Neuronal stem cell (in vitro differentiated cells): ENCODE measurements at regions not wholly inside any gene's neighbourhood (a gene's known extent, or its start where the extent isn't known, plus 50 kb on each side); places are given as distances from the start of the nearest gene placed in this dataset.

Experiments used
- DNase-seq: peaks from one replicate; pipeline ENCODE4 v3.0.0-alpha.2; 2013; ENCODE audit warnings: low spot score
- H2AFZ ChIP-seq: one replicate; pipeline ENCODE4 v1.6.1; 2013; ENCODE audit warnings: mild to moderate bottlenecking, low read length, inconsistent platforms
- H2AK5ac ChIP-seq: 2 replicates; pipeline ENCODE4 v1.6.1; 2013; ENCODE audit warnings: low read depth, mild to moderate bottlenecking, inconsistent platforms, low read length, moderate library complexity, mixed read lengths
- H2BK120ac ChIP-seq: 2 replicates; pipeline ENCODE4 v1.6.1; 2013; ENCODE audit warnings: low read depth, mild to moderate bottlenecking, inconsistent platforms, low read length, moderate library complexity, mixed read lengths
- H2BK12ac ChIP-seq: one replicate; pipeline ENCODE4 v1.6.1; 2013; ENCODE audit warnings: low read length, inconsistent platforms
- H2BK15ac ChIP-seq: 2 replicates; pipeline ENCODE4 v1.6.1; 2013; ENCODE audit warnings: mild to moderate bottlenecking, low read length, inconsistent platforms, mixed read lengths
- H2BK5ac ChIP-seq: one replicate; pipeline ENCODE4 v1.6.1; 2013; ENCODE audit warnings: inconsistent platforms, mild to moderate bottlenecking, low read length, moderate library complexity
- H3K14ac ChIP-seq: one replicate; pipeline ENCODE4 v1.6.1; 2013; ENCODE audit warnings: low read length, inconsistent platforms
- H3K18ac ChIP-seq: 2 replicates; pipeline ENCODE4 v1.6.1; 2013; ENCODE audit warnings: low read length, inconsistent platforms
- H3K23ac ChIP-seq: 2 replicates; pipeline ENCODE4 v1.6.1; 2013; ENCODE audit warnings: low read depth, mild to moderate bottlenecking, mixed read lengths, low read length, inconsistent platforms; ENCODE audit not compliant: poor library complexity
- H3K27ac ChIP-seq: replicated peaks from 3 replicates; pipeline ENCODE4 v1.5.1; 2013; ENCODE audit warnings: low read length, inconsistent platforms
- H3K27me3 ChIP-seq, 3 experiments: 2 replicates each; pipeline ENCODE4 v1.6.1; 2013; ENCODE audit warnings: low read length in 3 of 3, mild to moderate bottlenecking in 2 of 3, inconsistent platforms in 1 of 3, low read depth in 1 of 3, mixed read lengths in 1 of 3, moderate library complexity in 1 of 3; ENCODE audit not compliant: control insufficient read depth in 3 of 3, insufficient read depth in 3 of 3
- H3K36me3 ChIP-seq, 2 donors: replicated peaks in 1 of 2; 2 replicates each; pipeline ENCODE4 v1.6.1; 2013; ENCODE audit warnings: low read length in 2 of 2; ENCODE audit not compliant: control insufficient read depth in 2 of 2, insufficient read depth in 2 of 2
- H3K4ac ChIP-seq: 2 replicates; pipeline ENCODE4 v1.6.1; 2013; ENCODE audit warnings: inconsistent platforms, mild to moderate bottlenecking, low read length, moderate library complexity
- H3K4me1 ChIP-seq, 2 donors: 1 replicate in 1 of 2; 2 replicates in 1 of 2; pipeline ENCODE4 v1.6.1; 2013; ENCODE audit warnings: low read length in 2 of 2, low read depth in 1 of 2; ENCODE audit not compliant: control insufficient read depth in 2 of 2, insufficient read depth in 1 of 2
- H3K4me2 ChIP-seq: one replicate; pipeline ENCODE4 v1.6.1; 2013; ENCODE audit warnings: mild to moderate bottlenecking, low read length, inconsistent platforms; ENCODE audit not compliant: insufficient read depth, poor library complexity, severe bottlenecking
- H3K4me3 ChIP-seq, 2 donors: 2 replicates each; pipeline ENCODE4 v1.5.1; 2013; ENCODE audit warnings: low read length in 2 of 2, mild to moderate bottlenecking in 2 of 2, inconsistent platforms in 1 of 2, moderate library complexity in 1 of 2
- H3K79me1 ChIP-seq: one replicate; pipeline ENCODE4 v1.6.1; 2013; ENCODE audit warnings: low read depth, mild to moderate bottlenecking, inconsistent platforms, low read length, moderate library complexity
- H3K9ac ChIP-seq: one replicate; pipeline ENCODE4 v1.6.1; 2013; ENCODE audit warnings: mild to moderate bottlenecking, low read depth, low read length, inconsistent platforms; ENCODE audit not compliant: poor library complexity
- H3K9me3 ChIP-seq, 2 donors: replicated peaks in 1 of 2; 2 replicates each; pipeline versions ENCODE3 to v1.6.1; 2013; ENCODE audit warnings: low read length in 2 of 2, mild to moderate bottlenecking in 2 of 2, inconsistent platforms in 1 of 2, low read depth in 1 of 2, mixed read lengths in 1 of 2, moderate library complexity in 1 of 2; ENCODE audit not compliant: control insufficient read depth in 2 of 2, insufficient read depth in 1 of 2
- H4K8ac ChIP-seq: one replicate; pipeline ENCODE4 v1.6.1; 2013; ENCODE audit warnings: low read depth, mild to moderate bottlenecking, inconsistent platforms, low read length, moderate library complexity
- H4K91ac ChIP-seq: one replicate; pipeline ENCODE4 v1.6.1; 2013; ENCODE audit warnings: low read length, low read depth, mild to moderate bottlenecking, inconsistent platforms; ENCODE audit not compliant: poor library complexity
- WGBS, 2 donors: extraction: QIAGEN DNeasy Blood & Tissue Kit; methylation state at CpG; one replicate each; pipeline ENCODE4 v1.1.7; 2013; ENCODE audit warnings: missing lambda C conversion rate in 2 of 2, mixed read lengths in 1 of 2; ENCODE audit not compliant: insufficient read length in 2 of 2, insufficient replicate concordance in 1 of 2; ENCODE audit errors: extremely low coverage in 2 of 2; 5-methylcytosine and 5-hydroxymethylcytosine counted together

GRCh38 chr16:11406177-11406560 lies 60.9 kb downstream of the RMI2 start:
- H2BK15ac ChIP-seq = no peak overlapping the region
- no peak overlapping the region for H4K91ac ChIP-seq
- H3K18ac ChIP-seq = no peak overlapping the region
- no peak overlapping the region for H2AK5ac ChIP-seq
- H3K27ac ChIP-seq = no peak overlapping the region
- H2BK5ac ChIP-seq = no peak overlapping the region
- H3K9ac ChIP-seq = no peak overlapping the region
- no peak overlapping the region for H2BK12ac ChIP-seq
- no CpG with 5 or more reads among the region's 6 CpGs for WGBS, 2 donors
- H3K4me2 ChIP-seq = no peak overlapping the region
- peaks cover 2% of the 10 kb centered on the region in 2 donors for H3K4me1 ChIP-seq
- H3K14ac ChIP-seq = no peak overlapping the region
- H3K23ac ChIP-seq = no peak overlapping the region
- no peaks in the 10 kb centered on the region for H3K79me1 ChIP-seq
- H2AFZ ChIP-seq = no peak overlapping the region
- DNase-seq = no peak
- H3K4me3 ChIP-seq = no peak overlapping the region
- H3K4ac ChIP-seq = no peak overlapping the region
- peaks cover 0 to 18% (median 0%) of the 10 kb centered on the region in 3 experiments for H3K27me3 ChIP-seq
- H2BK120ac ChIP-seq = no peak overlapping the region
- H3K9me3 ChIP-seq = no peaks in the 10 kb centered on the region
- H4K8ac ChIP-seq = no peak overlapping the region
- H3K36me3 ChIP-seq = no peaks in the 10 kb centered on the region

GRCh38 chr16:11407047-11407982 lies 62.1 kb downstream of the RMI2 start:
- Histone ChIP-seq H3K4ac (no peak overlapping the region), H3K9ac (no peak overlapping the region), H3K27ac (no peak overlapping the region), H3K18ac (no peak overlapping the region), H3K4me1 (peaks cover 0 to 2% of the 10 kb centered on the region in 2 donors), H3K36me3 (no peaks in the 10 kb centered on the region), H3K14ac (no peak overlapping the region), H4K91ac (no peak overlapping the region), H3K4me3 (no peak overlapping the region), H2BK15ac (no peak overlapping the region), H2BK12ac (no peak overlapping the region), H2BK5ac (no peak overlapping the region), H3K23ac (no peak overlapping the region), H2AK5ac (peak overlapping the region; percentile 53), H3K4me2 (no peak overlapping the region), H4K8ac (no peak overlapping the region), H3K27me3 (peaks cover 0 to 21% (median 0%) of the 10 kb centered on the region in 3 experiments), H3K9me3 (no peaks in the 10 kb centered on the region), H2BK120ac (no peak overlapping the region), H3K79me1 (no peaks in the 10 kb centered on the region), H2AFZ (no peak overlapping the region)
- no CpG with 5 or more reads among the region's 17 CpGs for WGBS, 2 donors
- peak; percentile 60 for DNase-seq

GRCh38 chr16:11408216-11408615 lies 63.0 kb downstream of the RMI2 start:
- Histone ChIP-seq H3K23ac (no peak overlapping the region), H2BK5ac (no peak overlapping the region), H3K27me3 (peaks cover 0 to 24% (median 0%) of the 10 kb centered on the region in 3 experiments), H3K27ac (no peak overlapping the region), H2AFZ (no peak overlapping the region), H3K4me2 (no peak overlapping the region), H3K4ac (no peak overlapping the region), H2BK12ac (no peak overlapping the region), H4K8ac (no peak overlapping the region), H4K91ac (no peak overlapping the region), H2AK5ac (no peak overlapping the region), H3K4me3 (no peak overlapping the region), H3K79me1 (no peaks in the 10 kb centered on the region), H3K4me1 (no peaks in the 10 kb centered on the region), H3K18ac (no peak overlapping the region), H3K9ac (no peak overlapping the region), H3K36me3 (no peaks in the 10 kb centered on the region), H2BK120ac (no peak overlapping the region), H2BK15ac (no peak overlapping the region), H3K9me3 (no peaks in the 10 kb centered on the region), H3K14ac (no peak overlapping the region)
- DNase-seq = no peak
- no CpG with 5 or more reads among the region's 8 CpGs for WGBS, 2 donors

- Histone ChIP-seq H3K14ac (no peak overlapping the region), H3K23ac (no peak overlapping the region), H2BK5ac (no peak overlapping the region), H4K91ac (no peak overlapping the region), H3K4me3 (no peak overlapping the region), H3K18ac (no peak overlapping the region), H3K79me1 (no peaks in the 10 kb centered on the region), H2AFZ (no peak overlapping the region), H3K4me1 (peaks cover 0 to 1% of the 10 kb centered on the region in 2 donors), H2BK15ac (no peak overlapping the region), H3K4ac (no peak overlapping the region), H2BK12ac (no peak overlapping the region), H3K9ac (no peak overlapping the region), H3K27ac (no peak overlapping the region), H4K8ac (no peak overlapping the region), H3K27me3 (peaks cover 0 to 22% (median 0%) of the 10 kb centered on the region in 3 experiments), H3K4me2 (no peak overlapping the region), H2AK5ac (no peak overlapping the region), H2BK120ac (no peak overlapping the region), H3K36me3 (no peaks in the 10 kb centered on the region), H3K9me3 (no peaks in the 10 kb centered on the region)
- no peak for DNase-seq
- WGBS, 2 donors = no CpG with 5 or more reads among the region's 6 CpGs
Measured at GRCh38 chr16:11409398-11409797, 64.1 kb downstream of the RMI2 start.
